ENCODE measurements at regions not wholly inside any gene's neighbourhood (a gene's known extent, or its start where the extent isn't known, plus 50 kb on each side); places are given as distances from the start of the nearest gene placed in this dataset.

DNA sequence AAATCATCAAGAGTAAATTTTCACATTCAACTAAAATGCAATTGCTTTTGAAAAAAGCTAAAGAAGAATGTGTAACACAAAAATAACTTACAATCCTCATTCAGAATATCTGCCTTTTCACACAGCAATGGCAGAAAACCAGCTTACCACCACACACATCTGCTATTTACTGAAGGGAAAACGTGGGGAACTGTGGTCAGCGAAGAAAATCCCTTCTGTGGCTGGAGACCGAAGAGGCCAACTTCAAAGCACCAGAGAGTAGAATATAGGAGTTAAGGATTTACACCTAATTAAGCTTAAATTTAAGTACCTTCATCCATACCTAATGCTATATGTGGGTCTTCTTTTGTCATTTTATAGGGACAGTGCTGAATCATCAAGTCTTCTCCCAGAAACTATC is 339.6 kb downstream of the DEPDC1B start:
- in situ Hi-C loops (cut with HindIII; ENCODE audit: extremely low pct_ligation_motif_present, low pct_unique_long_range_greater_than_20kb) (no loop called here), intact Hi-C loops (cut with micrococcal nuclease; ENCODE audit: unreplicated experiment) (loop anchor here (5.0 kb wide), 1 partner anchor 148 kb away; no protein-coding TSS in a partner anchor)
- Histone ChIP-seq H3K36me3 (replicated peaks in 1 of 2; ENCODE audit: control insufficient read depth in 1 of 2, insufficient read depth in 2 of 2, low read length in 2 of 2) (no peaks in the 10 kb centered on the region), H3K4me3 (replicated peaks in 1 of 3; ENCODE audit: insufficient read depth in 1 of 3, low read depth in 2 of 3, low read length in 3 of 3) (no peak overlapping the region), H3K4me2 (ENCODE audit: low read depth, low read length) (no peak overlapping the region), H2AFZ (ENCODE audit: low read length) (no peak overlapping the region), H3K9ac (ENCODE audit: insufficient read depth, low read depth, low read length) (no peak overlapping the region), H3K9me3 (ENCODE audit: low read length) (no peaks in the 10 kb centered on the region), H3K27me3 (ENCODE audit: control insufficient read depth in 1 of 2, insufficient read depth in 2 of 2, low read length in 2 of 2) (no peaks in the 10 kb centered on the region), H3K79me2 (ENCODE audit: insufficient read depth, low read length) (no peaks in the 10 kb centered on the region), H3K4me1 (ENCODE audit: insufficient read depth, low read length) (peaks cover 11% of the 10 kb centered on the region), H4K20me1 (ENCODE audit: insufficient read depth, low read length) (no peaks in the 10 kb centered on the region), H3K27ac (ENCODE audit: extremely low read length, insufficient read depth, low read length) (no peak overlapping the region)
- no peak for FAIRE-seq
- TF ChIP-seq GABPA (IDR thresholded peaks at IDR 0.05; ENCODE audit: low read depth, low read length): no peak
- TF ChIP-seq GABPA (CRISPR knock-in tag; IDR thresholded peaks at IDR 0.05; ENCODE audit: low read depth): no peak
- no peak for TF ChIP-seq MXD4 (CRISPR knock-in tag; IDR thresholded peaks at IDR 0.05)
- TF ChIP-seq EEA1 (CRISPR knock-in tag; IDR thresholded peaks at IDR 0.05; ENCODE audit: borderline replicate concordance): no peak
- TF ChIP-seq, protein P1, sequence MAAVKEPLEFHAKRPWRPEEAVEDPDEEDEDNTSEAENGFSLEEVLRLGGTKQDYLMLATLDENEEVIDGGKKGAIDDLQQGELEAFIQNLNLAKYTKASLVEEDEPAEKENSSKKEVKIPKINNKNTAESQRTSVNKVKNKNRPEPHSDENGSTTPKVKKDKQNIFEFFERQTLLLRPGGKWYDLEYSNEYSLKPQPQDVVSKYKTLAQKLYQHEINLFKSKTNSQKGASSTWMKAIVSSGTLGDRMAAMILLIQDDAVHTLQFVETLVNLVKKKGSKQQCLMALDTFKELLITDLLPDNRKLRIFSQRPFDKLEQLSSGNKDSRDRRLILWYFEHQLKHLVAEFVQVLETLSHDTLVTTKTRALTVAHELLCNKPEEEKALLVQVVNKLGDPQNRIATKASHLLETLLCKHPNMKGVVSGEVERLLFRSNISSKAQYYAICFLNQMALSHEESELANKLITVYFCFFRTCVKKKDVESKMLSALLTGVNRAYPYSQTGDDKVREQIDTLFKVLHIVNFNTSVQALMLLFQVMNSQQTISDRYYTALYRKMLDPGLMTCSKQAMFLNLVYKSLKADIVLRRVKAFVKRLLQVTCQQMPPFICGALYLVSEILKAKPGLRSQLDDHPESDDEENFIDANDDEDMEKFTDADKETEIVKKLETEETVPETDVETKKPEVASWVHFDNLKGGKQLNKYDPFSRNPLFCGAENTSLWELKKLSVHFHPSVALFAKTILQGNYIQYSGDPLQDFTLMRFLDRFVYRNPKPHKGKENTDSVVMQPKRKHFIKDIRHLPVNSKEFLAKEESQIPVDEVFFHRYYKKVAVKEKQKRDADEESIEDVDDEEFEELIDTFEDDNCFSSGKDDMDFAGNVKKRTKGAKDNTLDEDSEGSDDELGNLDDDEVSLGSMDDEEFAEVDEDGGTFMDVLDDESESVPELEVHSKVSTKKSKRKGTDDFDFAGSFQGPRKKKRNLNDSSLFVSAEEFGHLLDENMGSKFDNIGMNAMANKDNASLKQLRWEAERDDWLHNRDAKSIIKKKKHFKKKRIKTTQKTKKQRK (IDR thresholded peaks at IDR 0.05; ENCODE audit: low read length): no peak
- TF ChIP-seq ZNF616 (CRISPR knock-in tag; IDR thresholded peaks at IDR 0.05; ENCODE audit: low read depth): no peak
- no peak for TF ChIP-seq ZNF780A (CRISPR knock-in tag; IDR thresholded peaks at IDR 0.05)
- TF ChIP-seq ATF7 (IDR thresholded peaks at IDR 0.05): no peak
- no peak for TF ChIP-seq ATF7 (CRISPR knock-in tag; IDR thresholded peaks at IDR 0.05)
- TF ChIP-seq, protein P2, sequence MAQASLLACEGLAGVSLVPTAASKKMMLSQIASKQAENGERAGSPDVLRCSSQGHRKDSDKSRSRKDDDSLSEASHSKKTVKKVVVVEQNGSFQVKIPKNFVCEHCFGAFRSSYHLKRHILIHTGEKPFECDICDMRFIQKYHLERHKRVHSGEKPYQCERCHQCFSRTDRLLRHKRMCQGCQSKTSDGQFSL (CRISPR knock-in tag; IDR thresholded peaks at IDR 0.05): no peak
- no peak for TF ChIP-seq THAP11 (CRISPR knock-in tag; IDR thresholded peaks at IDR 0.05)
- ChIA-PET POLR2A (no interaction called here), CTCF (ENCODE audit: low intra/inter-chr PET ratio, low total read pairs) (no interaction called here)
- no peak for ATAC-seq
- DNase-seq (ENCODE audit: low spot score): no peak
- WGBS (ENCODE audit: low lambda C conversion rate): 83% methylated on average over 3 of the region's 3 CpGs
- BruUV-seq (replicated peaks): no TSS peak
